GM21367 (cell line): ENCODE measurements at regions not wholly inside any gene's neighbourhood (a gene's known extent, or its start where the extent isn't known, plus 50 kb on each side); places are given as distances from the start of the nearest gene placed in this dataset.

Source experiments
- ATAC-seq: cut with Tn5 transposase; IDR thresholded peaks from one replicate; pipeline ENCODE4 v1.9.1; 2021; ENCODE audit not compliant: unreplicated experiment

GRCh38 chr3:109897734-109898133 is 560.4 kb upstream of the DPPA4 start:
- no peak for ATAC-seq

GRCh38 chr3:109899925-109900324 is 562.6 kb upstream of the DPPA4 start:
- no peak for ATAC-seq

- no peak for ATAC-seq
Observed at GRCh38 chr3:109900783-109901182, 563.4 kb upstream of the DPPA4 start.

GRCh38 chr3:109902549-109902948 is 565.2 kb upstream of the DPPA4 start:
- ATAC-seq: no peak

GRCh38 chr3:109903100-109903499 is 565.8 kb upstream of the DPPA4 start:
- no peak for ATAC-seq

GRCh38 chr3:109910772-109911171 is 573.4 kb upstream of the DPPA4 start:
- ATAC-seq: no peak

GRCh38 chr3:109918740-109919139 is 581.4 kb upstream of the DPPA4 start:
- ATAC-seq: no peak

- no peak for ATAC-seq
Observed at GRCh38 chr3:109920749-109921148, 583.4 kb upstream of the DPPA4 start.

GRCh38 chr3:109921509-109921908 is 584.2 kb upstream of the DPPA4 start:
- no peak for ATAC-seq

- ATAC-seq: no peak
Observed at GRCh38 chr3:109922856-109923255, 585.5 kb upstream of the DPPA4 start.

GRCh38 chr3:109923431-109923830 is 586.1 kb upstream of the DPPA4 start:
- no peak for ATAC-seq

- ATAC-seq: no peak
Observed at GRCh38 chr3:109924196-109924595, 586.9 kb upstream of the DPPA4 start.

GRCh38 chr3:109926376-109926775 is 589.0 kb upstream of the DPPA4 start:
- no peak for ATAC-seq

GRCh38 chr3:109927161-109927560 is 589.8 kb upstream of the DPPA4 start:
- ATAC-seq: no peak

GRCh38 chr3:109927726-109928125 is 590.4 kb upstream of the DPPA4 start:
- ATAC-seq: no peak

GRCh38 chr3:109930582-109930981 is 593.2 kb upstream of the DPPA4 start:
- no peak for ATAC-seq

- no peak for ATAC-seq
Observed at GRCh38 chr3:109933576-109933975, 596.2 kb upstream of the DPPA4 start.

GRCh38 chr3:109939817-109940216 is 602.5 kb upstream of the DPPA4 start:
- no peak for ATAC-seq

GRCh38 chr3:109943181-109943580 is 605.8 kb upstream of the DPPA4 start:
- ATAC-seq: no peak

GRCh38 chr3:109944836-109945235 is 607.5 kb upstream of the DPPA4 start:
- no peak for ATAC-seq

GRCh38 chr3:109952924-109953323 is 615.6 kb upstream of the DPPA4 start:
- no peak for ATAC-seq

- ATAC-seq: no peak
Observed at GRCh38 chr3:109963831-109964230, 626.5 kb upstream of the DPPA4 start.

GRCh38 chr3:109973733-109974132 is 636.4 kb upstream of the DPPA4 start:
- ATAC-seq: no peak

GRCh38 chr3:109977897-109978296 is 640.6 kb upstream of the DPPA4 start:
- no peak for ATAC-seq
